ENCODE measurements at regions not wholly inside any gene's neighbourhood (a gene's known extent, or its start where the extent isn't known, plus 50 kb on each side); places are given as distances from the start of the nearest gene placed in this dataset.

DNA sequence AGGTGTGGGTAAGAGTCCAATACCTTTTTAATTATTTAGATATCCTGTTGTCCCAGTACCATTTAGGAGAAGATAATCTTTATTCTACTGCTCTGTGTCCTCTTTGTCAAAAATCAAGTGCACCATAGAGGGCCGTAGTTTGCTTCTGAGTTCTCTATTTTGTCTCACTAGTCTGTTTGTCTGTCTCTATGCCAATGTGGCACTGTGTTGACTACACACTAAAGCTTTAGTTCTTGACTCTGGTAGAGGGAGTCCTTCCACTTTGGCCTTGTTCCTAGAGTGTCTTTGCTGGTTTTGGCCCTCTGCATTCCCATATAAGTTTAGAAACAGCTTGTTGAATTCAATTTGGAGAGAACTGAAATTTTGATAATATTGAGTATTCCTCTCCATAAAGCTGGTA lies 75.9 kb downstream of the SCGB2B2 start:
- TF ChIP-seq TEAD4 (IDR thresholded peaks at IDR 0.05) (no peak), CEBPB (IDR thresholded peaks at IDR 0.05) (no peak), EP300 (IDR thresholded peaks at IDR 0.05; ENCODE audit: borderline replicate concordance) (no peak), CREB1 (IDR thresholded peaks at IDR 0.05; ENCODE audit: low read depth) (no peak), FOXM1 (IDR thresholded peaks at IDR 0.05; ENCODE audit: borderline replicate concordance, low read depth) (no peak)
- TF ChIP-seq, protein P1, sequence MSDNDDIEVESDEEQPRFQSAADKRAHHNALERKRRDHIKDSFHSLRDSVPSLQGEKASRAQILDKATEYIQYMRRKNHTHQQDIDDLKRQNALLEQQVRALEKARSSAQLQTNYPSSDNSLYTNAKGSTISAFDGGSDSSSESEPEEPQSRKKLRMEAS (IDR thresholded peaks at IDR 0.05), result no peak

All from Ishikawa (cell line).